Coronary artery (tissue), 2 donors: ENCODE measurements at regions not wholly inside any gene's neighbourhood (a gene's known extent, or its start where the extent isn't known, plus 50 kb on each side); places are given as distances from the start of the nearest gene placed in this dataset.
A peak's percentile ranks its signal among the peaks of the same experiment; 100 is the strongest.

ENCODE experiments used
- DNase-seq: peaks from one replicate; pipeline ENCODE4 v3.0.0-alpha.2; 2017; ENCODE audit warnings: low spot score
- H3K27ac ChIP-seq, 2 donors: fragments of 200-600 bp; sonication (generic); one replicate each; pipeline ENCODE4 v1.5.1; 2016 to 2019
- H3K4me3 ChIP-seq: fragments of 200-600 bp; sonication (generic); 2 replicates; pipeline ENCODE4 v1.5.1; 2016; ENCODE audit warnings: mild to moderate bottlenecking, moderate library complexity
- CTCF ChIP-seq: fragments of 200-600 bp; sonication (generic); IDR thresholded peaks from one replicate; pipeline ENCODE4 v1.5.1; 2019; ENCODE audit warnings: antibody characterized with exemption

DNA sequence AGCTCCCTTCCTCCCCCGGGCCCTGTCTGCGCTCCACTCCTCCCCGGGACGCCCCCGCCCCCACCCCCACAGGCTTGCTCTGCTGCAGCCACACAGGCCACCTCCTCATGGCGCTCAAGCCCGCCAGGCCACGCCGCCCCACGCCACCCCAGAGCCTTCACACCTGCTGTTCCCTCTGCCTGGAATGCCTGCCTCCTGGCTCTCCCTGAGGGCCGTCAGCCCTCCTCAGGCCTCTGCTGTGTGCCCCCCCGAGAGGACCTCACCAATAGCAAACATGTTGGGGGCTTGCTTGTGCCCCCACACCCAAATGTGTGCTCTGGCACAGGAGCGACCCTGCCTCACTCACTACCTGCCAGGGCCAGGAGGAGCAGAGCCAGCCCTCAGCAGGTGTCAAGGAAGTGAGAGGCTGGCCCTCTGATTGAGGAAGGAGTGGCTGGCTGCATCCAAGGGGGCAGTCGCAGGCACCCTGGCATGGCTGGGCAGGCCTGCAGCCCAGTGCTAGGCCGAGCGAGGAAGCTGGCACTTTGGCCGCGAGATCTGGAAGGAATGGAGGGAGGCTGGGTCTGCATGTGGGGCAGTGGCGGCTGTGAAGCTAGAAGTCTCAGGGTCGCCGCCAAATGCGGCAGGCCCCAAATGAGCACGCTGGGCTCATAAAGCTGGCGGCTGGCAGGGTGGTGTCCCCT lies 86.5 kb downstream of the INHBB start:
- TF ChIP-seq CTCF, result no peak
- H3K27ac ChIP-seq, result no peak overlapping the region
- peak; percentile 54 for DNase-seq
- H3K4me3 ChIP-seq, result no peak overlapping the region

DNA sequence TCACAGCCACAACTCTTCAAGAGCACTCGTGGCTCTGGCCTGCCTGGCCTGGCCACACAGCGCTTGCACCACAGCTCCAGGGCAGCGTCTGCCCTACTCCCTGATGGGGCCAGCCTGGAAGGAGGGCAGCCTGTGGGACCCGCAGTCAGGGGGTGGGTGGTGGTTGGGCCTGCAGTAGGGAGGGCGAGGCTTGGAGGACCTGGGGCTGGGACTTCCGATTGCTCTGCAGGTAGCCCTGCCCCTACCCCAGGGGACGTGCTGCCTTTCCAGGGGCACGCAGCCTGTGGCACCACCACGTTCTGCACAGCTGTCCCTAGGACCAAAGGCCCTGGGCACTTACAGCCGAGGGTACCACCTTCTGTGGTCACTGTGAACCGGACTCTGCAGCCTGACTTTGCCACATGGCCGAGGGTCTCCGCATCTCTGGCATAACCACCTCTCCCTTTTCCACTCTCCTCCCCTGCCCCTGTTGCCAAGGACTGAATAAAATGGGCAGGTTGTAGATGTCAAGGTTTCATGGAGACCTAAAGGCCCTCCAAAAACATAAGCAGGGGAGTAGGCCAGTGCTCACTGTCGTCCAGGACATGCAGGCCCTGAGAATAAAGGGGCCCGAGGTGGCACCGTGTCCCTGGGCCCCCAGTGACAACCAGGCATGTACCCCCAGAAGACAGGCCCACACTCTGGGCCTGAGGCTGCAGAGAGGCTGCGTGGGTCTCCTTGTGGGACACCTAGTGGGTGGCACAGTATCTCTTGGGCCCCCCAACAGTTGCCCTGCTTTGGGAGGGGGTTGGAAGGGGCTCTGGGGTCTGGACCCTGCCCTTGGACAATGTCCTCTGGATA lies 87.3 kb downstream of the INHBB start:
- peak; percentile 52 for DNase-seq

GRCh38 chr2:120433816-120434290 lies 87.9 kb downstream of the INHBB start:
- TF ChIP-seq CTCF, result no peak
- no peak overlapping the region for H3K27ac ChIP-seq
- DNase-seq, result peak; percentile 60
- no peak overlapping the region for H3K4me3 ChIP-seq

More for the DNA sequence above, 87.3 kb downstream of the INHBB start:
- Histone ChIP-seq H3K4me3 (no peak overlapping the region), H3K27ac (no peak overlapping the region)
- TF ChIP-seq CTCF, result no peak

- H3K27ac ChIP-seq, result no peak overlapping the region
- DNase-seq, result peak; percentile 65
- TF ChIP-seq CTCF, result no peak
- H3K4me3 ChIP-seq, result no peak overlapping the region
These were observed 88.8 kb downstream of the INHBB start for GRCh38 chr2:120434492-120435308.

DNA sequence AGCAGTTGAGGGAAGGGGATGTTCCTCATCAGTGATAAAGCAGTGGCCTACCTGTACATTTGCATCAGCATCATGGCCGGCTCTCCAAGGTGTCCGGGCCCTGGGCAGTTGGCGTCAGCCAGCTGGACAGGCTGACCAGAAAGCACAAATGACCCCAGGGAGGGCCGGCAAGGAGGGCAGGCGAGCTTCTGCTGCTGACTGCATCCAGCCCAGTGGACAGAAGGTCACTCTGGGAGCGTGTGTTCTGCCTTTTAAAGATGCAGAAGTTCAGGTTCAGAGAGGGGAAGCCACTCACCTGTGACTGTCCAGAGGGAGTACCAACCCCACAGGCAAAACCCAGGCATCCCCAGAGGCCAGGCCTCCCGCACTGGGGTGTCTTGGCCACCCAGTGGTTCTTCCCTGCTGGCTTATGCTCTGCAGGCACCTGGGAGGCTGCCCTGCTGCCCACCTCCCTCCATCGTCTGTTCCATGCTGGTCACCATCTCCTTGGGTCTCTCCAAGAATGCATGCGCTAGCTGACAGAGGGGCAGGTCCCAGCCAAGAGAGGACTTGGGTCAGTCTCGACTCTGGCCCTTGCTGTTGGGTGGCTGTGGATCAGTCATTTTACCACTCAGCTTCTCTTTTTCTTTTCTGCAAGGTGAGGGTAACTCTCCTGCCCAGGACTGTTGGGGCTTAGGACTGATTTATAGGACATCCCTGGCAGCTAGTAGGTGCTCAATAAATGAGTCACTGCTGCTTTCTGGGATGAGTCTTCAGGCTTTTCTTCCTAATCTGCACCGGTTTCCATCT lies 89.9 kb downstream of the INHBB start:
- no peak overlapping the region for H3K27ac ChIP-seq
- no peak for TF ChIP-seq CTCF
- peak; percentile 71 for DNase-seq
- H3K4me3 ChIP-seq, result no peak overlapping the region

DNA sequence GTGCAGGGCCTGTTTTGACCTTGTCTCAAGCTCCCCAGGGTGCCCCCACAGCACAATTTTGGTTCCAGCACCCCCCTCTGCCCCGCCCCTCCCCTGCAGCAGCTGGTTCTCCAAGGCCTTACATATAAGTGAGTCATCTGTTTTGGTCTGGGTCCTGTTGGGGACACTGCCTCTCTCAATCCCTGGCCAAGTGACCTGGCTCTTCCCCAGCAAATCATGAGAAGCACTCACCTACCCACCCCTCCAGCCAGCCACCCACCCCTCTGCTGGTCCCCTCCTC lies 90.5 kb downstream of the INHBB start:
- peak; percentile 62 for DNase-seq
- Histone ChIP-seq H3K4me3 (no peak overlapping the region), H3K27ac (no peak overlapping the region)
- no peak for TF ChIP-seq CTCF
